Lung microvascular endothelial cell (primary cell): ENCODE measurements at regions not wholly inside any gene's neighbourhood (a gene's known extent, or its start where the extent isn't known, plus 50 kb on each side); places are given as distances from the start of the nearest gene placed in this dataset.

Experiments used
- DNase-seq, 2 donors: peaks; one replicate each; pipeline versions ENCODE4 v3.0.0 to v3.0.0-alpha.2; 2010; ENCODE audit warnings: low read depth in 2 of 2

DNA sequence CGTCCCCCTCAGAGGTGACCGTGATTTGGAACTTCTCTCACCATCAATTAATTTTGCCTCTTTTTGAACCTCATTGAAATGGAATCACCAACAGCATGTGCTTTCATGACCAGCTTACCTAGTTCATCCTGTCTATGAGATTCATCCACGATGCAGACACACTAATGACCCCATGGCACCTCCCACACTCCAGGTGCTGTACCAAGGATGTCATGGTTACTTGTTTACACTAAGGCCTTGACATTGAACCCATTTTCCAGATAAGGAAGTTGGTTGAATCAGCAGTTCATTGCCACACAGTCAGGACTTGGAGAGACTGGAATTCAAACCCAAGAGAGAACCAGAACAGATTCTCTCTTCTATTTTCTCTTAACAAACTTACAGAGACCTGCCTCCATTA, 139.0 kb downstream of the ZFP36L2 start:
- no peak for DNase-seq

DNA sequence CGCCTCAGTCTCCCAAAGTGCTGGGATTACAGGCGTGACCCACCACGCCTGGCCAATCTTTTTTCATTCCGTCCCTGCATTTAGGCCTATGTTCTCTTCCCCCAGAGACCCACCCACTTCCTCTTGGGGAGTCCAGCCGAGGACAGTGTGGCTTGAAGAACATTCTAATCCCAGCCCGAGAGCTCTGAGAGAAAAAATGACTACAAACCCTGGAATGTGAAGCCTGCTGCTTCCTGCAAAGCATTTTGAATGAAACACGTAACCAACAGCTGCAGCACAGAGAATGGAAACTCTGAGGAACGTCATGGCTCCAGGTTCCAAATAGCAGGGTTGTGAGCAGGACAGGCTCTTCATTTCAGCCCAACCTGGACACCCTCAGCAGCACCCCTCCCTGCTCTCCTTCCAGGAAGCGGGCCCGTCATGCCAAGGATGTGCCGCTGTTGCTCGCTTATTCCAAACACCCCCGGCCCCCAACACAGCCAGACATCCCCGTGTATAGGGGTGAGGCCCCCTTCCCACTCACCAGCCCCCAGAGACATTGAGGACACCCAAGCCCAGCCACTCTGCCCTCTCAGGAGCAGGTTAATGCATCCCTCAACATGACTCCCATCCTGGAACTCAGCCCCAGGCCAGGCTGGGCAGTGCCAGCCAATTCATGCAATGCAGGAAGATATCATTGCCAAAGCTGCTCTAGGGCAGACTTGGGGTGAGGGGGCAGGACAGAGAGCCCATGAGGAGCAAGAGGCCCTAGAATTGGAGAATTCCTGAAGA, 139.8 kb downstream of the ZFP36L2 start:
- DNase-seq, result peak; percentile 94 to 97

- no peak for DNase-seq
These were observed 140.5 kb downstream of the ZFP36L2 start for GRCh38 chr2:43085929-43086328.

GRCh38 chr2:43085505-43085904, 140.9 kb downstream of the ZFP36L2 start:
- no peak for DNase-seq

- DNase-seq, result peak in 1 of 2 donors; percentile 23
These were observed 141.7 kb downstream of the ZFP36L2 start for GRCh38 chr2:43084699-43085091.

DNA sequence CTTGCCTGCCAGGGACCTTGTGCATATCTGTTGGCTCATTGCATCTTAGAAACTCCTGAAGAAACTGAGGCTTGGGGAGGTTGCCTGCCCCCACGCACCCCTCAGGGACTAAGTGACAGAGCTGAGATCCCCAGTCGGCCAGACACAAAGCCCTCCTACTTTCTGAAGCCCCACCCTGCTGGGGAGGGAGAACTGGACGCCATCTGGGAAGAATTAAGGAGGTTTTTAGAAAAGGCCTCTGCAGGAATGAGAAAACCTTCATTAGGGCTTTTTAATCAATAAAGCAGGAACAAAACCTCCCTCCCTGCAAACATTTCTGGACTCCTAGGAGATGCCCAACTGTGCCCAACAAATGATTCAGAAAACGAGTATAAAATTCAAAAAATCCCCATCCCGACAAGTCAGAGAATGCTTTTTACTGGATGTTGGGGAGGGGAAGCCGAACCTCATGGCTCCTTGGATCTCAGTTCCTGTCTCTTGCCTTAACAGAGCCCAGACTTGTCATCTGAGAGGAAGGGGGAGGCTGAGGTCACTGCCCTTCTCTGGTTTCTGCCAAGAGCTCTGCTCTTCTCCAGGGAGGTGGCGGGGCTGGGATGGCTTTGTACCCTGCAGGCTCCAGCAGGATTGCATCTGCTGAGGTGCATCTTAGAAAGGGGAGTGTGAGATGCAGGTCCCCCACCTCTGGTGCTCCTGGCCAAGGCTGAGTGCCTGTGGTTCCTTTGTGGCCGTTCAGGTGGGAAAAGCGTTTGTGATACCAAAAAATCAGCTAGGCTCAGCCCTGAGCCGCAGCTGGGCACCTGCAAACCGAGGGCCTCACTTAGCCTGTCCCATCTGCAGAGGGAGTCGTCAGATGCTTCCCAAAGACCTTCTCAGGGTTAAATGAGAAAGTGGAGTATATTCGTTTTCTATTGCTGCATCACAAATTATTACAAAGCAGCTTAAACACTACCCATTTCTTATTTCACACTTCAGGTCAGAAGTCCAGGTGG, 142.4 kb downstream of the ZFP36L2 start:
- DNase-seq, result peak in 1 of 2 donors; percentile 49

GRCh38 chr2:43082903-43083677, 143.3 kb downstream of the ZFP36L2 start:
- peak; percentile 48 to 51 for DNase-seq

- peak; percentile 54 to 82 for DNase-seq
These were observed 144.1 kb downstream of the ZFP36L2 start for GRCh38 chr2:43082111-43082894.

GRCh38 chr2:43081131-43081765, 145.2 kb downstream of the ZFP36L2 start:
- no peak for DNase-seq

DNA sequence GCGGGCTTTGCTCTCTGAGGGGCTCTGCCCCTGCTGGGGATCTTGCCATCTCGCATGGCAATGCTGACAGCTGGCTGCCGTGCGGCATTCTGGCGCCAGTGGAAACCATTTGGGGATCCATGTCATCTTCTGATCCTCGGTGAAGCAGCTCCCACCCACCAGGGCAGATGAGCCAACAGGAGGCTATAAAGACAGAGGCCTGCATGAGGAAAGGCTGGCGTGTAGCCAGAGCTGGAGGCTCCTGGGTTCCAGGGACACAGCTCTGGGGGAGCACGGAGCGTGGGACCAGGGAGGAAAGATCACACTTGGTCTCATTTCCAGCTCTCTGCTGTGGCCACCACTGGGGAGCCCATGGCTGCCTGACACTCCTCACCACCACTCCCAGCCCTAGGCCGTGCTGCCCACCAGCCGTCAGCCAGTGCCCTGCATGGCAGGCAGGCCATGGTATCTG, 145.8 kb downstream of the ZFP36L2 start:
- no peak for DNase-seq

DNA sequence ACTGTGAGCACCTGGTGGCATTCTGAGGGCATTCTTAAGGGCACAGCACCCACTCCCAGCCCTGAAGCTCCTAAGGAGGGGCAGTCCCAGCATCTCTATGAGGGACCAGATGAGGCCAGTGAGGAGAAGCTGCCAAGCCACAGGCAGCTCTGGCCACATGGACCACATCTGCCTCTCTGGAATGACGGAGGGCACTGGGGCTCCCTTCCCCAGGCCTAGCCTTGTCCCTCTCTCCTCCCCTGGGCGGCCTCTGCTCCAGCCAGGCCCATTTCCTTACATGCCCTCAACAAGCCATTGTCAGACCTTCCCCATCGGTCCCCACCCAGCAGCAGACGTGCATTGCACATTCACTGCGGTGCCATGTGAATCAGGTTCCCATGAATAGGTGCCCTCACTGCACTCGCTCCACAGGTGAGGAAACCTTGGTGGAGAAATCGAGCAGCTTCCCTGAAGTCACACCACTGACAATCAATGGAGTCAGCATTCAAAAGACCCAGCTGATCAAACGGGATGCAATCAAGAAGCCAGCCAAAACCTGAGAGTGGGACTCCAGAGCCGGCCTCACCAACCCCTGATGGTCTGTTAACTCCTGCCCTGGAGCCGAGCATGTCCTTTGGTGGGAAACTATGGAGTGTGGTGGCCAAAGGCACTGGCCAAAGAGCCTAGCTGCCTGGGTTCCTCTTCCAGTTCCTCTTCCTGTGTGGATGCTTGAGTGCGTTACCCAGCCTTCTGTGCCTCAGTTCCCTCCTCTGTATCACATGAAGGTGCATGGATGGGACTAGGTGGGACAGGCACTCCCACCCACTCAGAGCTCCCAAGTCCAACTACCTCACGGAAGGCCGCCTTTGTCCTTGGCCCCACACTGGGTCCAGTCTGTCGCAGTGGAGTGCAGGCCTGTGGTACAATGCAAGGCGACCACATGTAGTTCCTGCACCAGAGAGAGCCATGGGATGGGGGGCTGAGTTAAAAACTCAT, 147.3 kb downstream of the ZFP36L2 start:
- DNase-seq, result no peak

GRCh38 chr2:43078301-43078700, 148.1 kb downstream of the ZFP36L2 start:
- no peak for DNase-seq

DNA sequence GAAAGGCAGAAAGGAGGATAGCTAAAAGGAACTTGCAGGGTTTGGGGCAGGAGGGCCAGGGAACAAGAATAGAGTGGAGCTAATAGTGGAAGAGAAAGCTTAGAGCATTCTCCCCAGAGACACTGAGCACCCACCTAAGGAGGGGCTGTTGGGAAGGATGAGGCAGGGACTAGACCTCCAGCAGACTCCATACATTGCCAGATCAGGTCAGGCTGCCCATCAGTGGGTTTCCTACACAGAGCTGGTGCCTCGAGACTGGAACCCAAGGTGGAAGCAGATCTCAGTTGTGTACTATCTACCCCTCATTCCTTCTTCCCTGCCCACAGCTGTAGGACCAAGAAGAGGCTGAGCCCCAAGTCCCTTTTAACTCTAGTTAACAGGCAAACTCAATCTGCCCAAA, 148.5 kb downstream of the ZFP36L2 start:
- DNase-seq, result no peak

- DNase-seq, result no peak
These were observed 149.7 kb downstream of the ZFP36L2 start for GRCh38 chr2:43076676-43077075.

DNA sequence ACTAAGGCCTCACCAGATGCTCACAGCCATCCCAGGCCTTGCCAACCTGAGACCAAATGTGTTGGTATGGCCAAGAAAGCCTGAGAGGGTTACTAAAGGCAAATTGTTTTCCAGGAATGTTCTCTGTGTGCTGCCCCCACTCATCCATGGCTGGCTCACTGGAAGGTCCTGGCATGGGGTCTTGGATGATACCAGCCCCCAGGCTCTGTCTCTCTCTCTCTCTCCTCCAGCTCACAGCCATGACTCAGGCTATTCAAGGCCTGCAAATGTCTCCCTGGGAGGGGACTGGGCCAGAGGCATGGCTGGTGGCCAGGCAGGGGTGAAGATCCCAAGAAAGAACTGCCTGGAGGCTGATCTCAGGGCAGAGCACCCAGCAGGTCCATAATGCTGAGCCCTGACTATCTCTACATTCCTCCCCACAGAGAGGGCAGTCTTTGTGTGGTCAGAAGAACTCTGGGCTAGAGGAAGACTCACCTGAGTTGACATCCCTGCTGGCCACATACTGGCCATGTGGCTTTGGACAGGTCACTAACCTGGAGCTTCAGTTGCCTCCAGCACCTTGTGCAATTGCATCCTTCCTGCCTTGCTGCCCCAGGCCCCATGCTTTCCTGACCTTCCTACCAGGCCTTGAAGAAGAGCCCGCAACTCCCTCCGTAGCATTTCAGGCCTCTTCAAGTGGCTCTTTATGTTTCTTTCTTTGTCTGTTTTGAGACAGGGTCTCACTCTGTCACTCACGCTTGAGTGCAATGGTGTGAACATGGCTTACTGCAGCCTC, 150.4 kb downstream of the ZFP36L2 start:
- peak; percentile 20 to 72 for DNase-seq

GRCh38 chr2:43075054-43075593, 151.3 kb downstream of the ZFP36L2 start:
- DNase-seq, result peak; percentile 95

GRCh38 chr2:43074592-43075053, 151.8 kb downstream of the ZFP36L2 start:
- no peak for DNase-seq

- no peak for DNase-seq
These were observed 152.4 kb downstream of the ZFP36L2 start for GRCh38 chr2:43074052-43074451.
